Keratinocyte (primary cell): ENCODE measurements at regions not wholly inside any gene's neighbourhood (a gene's known extent, or its start where the extent isn't known, plus 50 kb on each side); places are given as distances from the start of the nearest gene placed in this dataset.

ENCODE experiments used
- DNase-seq: peaks from one replicate; pipeline ENCODE4 v3.0.0-alpha.2; 2011; ENCODE audit warnings: low read depth, missing footprints, low spot score
- FAIRE-seq: peaks from 2 replicates; lab custom pipeline; 2011; peaks lifted over from hg19 to GRCh38; lab: Jason Lieb, UNC
- H2AFZ ChIP-seq: 2 replicates; pipeline ENCODE4 v1.6.0; 2012; ENCODE audit warnings: low read length, control low read depth, inconsistent platforms; ENCODE audit not compliant: control insufficient read depth
- H3K27ac ChIP-seq: 2 replicates; pipeline ENCODE4 v1.5.1; 2011; ENCODE audit warnings: low read length; ENCODE audit not compliant: control insufficient read depth, insufficient read depth
- H3K27me3 ChIP-seq: 3 replicates; pipeline ENCODE4 v1.6.0; 2011; ENCODE audit warnings: low read length; ENCODE audit not compliant: control insufficient read depth, insufficient read depth; ENCODE audit errors: extremely low read depth
- H3K36me3 ChIP-seq, 2 experiments: 2 replicates in 1 of 2; 3 replicates in 1 of 2; pipeline ENCODE4 v1.5.1; 2011; ENCODE audit warnings: low read length in 2 of 2, mild to moderate bottlenecking in 1 of 2; ENCODE audit not compliant: control insufficient read depth in 2 of 2, insufficient read depth in 2 of 2; ENCODE audit errors: extremely low read depth in 1 of 2
- H3K4me1 ChIP-seq: 3 replicates; pipeline ENCODE4 v1.5.1; 2011; ENCODE audit warnings: low read length; ENCODE audit not compliant: control insufficient read depth, insufficient read depth; ENCODE audit errors: extremely low read depth
- H3K4me2 ChIP-seq: 3 replicates; pipeline ENCODE4 v1.6.0; 2011; ENCODE audit warnings: low read depth, low read length; ENCODE audit not compliant: control insufficient read depth, insufficient read depth; ENCODE audit errors: extremely low read depth
- H3K4me3 ChIP-seq, 3 experiments: fragments of 200-600 bp in 1 of 3; sonication (generic) in 1 of 3; 2 replicates in 2 of 3; 3 replicates in 1 of 3; pipeline ENCODE4 v1.5.1; 2011 to 2016; ENCODE audit warnings: low read length in 3 of 3, mild to moderate bottlenecking in 3 of 3, control low read depth in 2 of 3, inconsistent platforms in 1 of 3, low read depth in 1 of 3, mixed read lengths in 1 of 3, mixed run types in 1 of 3, moderate library complexity in 1 of 3; ENCODE audit not compliant: control insufficient read depth in 2 of 3, insufficient read depth in 2 of 3; ENCODE audit errors: extremely low read depth in 1 of 3
- H3K79me2 ChIP-seq: 2 replicates; pipeline ENCODE4 v1.6.0; 2012; ENCODE audit warnings: low read length; ENCODE audit not compliant: control insufficient read depth, insufficient read depth
- H3K9ac ChIP-seq: 3 replicates; pipeline ENCODE4 v1.6.0; 2011; ENCODE audit warnings: low read length; ENCODE audit not compliant: control insufficient read depth, insufficient read depth; ENCODE audit errors: extremely low read depth
- H3K9me1 ChIP-seq: 3 replicates; pipeline ENCODE4 v1.6.0; 2011; ENCODE audit warnings: low read length; ENCODE audit not compliant: control insufficient read depth, insufficient read depth; ENCODE audit errors: extremely low read depth
- H3K9me3 ChIP-seq: 2 replicates; pipeline ENCODE4 v1.5.1; 2012; ENCODE audit warnings: low read depth, low read length; ENCODE audit not compliant: control insufficient read depth
- H4K20me1 ChIP-seq: 3 replicates; pipeline ENCODE4 v1.6.0; 2011; ENCODE audit warnings: low read length; ENCODE audit not compliant: control insufficient read depth, insufficient read depth; ENCODE audit errors: extremely low read depth
- EZH2 ChIP-seq: IDR thresholded peaks from one replicate; pipeline ENCODE4 v1.6.1; 2012; ENCODE audit warnings: inconsistent platforms, mild to moderate bottlenecking, low read length, moderate library complexity
- dilution Hi-C: fragments of 300-500 bp; cut with MboI; formaldehyde crosslinking; loops from one replicate; pipeline ENCODE4 v1.7.0; 2020; ENCODE audit warnings: low sequenced_read_pairs; ENCODE audit not compliant: extremely low pct_ligation_motif_present
- TF ChIP-seq, protein P1 (sequence below), 3 experiments: IDR thresholded peaks in 1 of 3; conservative IDR thresholded peaks in 1 of 3; optimal IDR thresholded peaks in 1 of 3; 2 replicates in 2 of 3; 3 replicates in 1 of 3; pipeline versions ENCODE3 to v1.5.1; 2011; ENCODE audit warnings: low read length in 3 of 3, mild to moderate bottlenecking in 3 of 3, moderate library complexity in 2 of 3, control low read depth in 1 of 3, inconsistent platforms in 1 of 3; ENCODE audit not compliant: insufficient read depth in 2 of 3; ENCODE audit errors: extremely low read depth in 1 of 3

DNA sequence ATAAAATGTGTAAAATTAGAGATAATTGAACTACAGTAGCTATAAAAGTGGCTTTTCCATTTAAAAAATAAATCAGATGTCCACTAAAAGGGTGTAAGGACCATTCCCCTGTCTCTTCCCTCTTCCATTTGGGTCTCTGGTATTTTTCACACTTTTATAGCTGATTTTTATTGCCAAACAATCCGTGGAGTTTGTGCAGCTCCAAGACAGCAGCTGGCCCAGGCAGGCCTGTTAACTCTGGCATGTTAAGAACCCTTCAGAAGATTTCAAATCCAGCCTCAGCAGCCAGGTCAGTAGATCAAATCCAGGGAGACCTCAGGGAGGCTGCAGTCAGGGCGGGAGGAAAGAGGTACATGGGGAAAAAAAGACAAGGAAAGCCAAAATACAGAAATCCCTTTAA lies 827.1 kb upstream of the FANCL start:
- no peak overlapping the region for H3K27ac ChIP-seq
- no peak overlapping the region for H3K4me3 ChIP-seq
- no peaks in the 10 kb centered on the region for H3K27me3 ChIP-seq
- H3K79me2 ChIP-seq, result no peaks in the 10 kb centered on the region
- no peaks in the 10 kb centered on the region for H3K36me3 ChIP-seq
- dilution Hi-C loops, result no loop called here
- no peak for FAIRE-seq
- DNase-seq, result no peak
- no peak overlapping the region for H3K4me2 ChIP-seq
- TF ChIP-seq EZH2, result no peak
- no peaks in the 10 kb centered on the region for H4K20me1 ChIP-seq
- no peak overlapping the region for H3K9ac ChIP-seq
- H2AFZ ChIP-seq, result no peak overlapping the region
- no peaks in the 10 kb centered on the region for H3K9me3 ChIP-seq
- H3K4me1 ChIP-seq, result no peaks in the 10 kb centered on the region
- no peaks in the 10 kb centered on the region for H3K9me1 ChIP-seq

DNA sequence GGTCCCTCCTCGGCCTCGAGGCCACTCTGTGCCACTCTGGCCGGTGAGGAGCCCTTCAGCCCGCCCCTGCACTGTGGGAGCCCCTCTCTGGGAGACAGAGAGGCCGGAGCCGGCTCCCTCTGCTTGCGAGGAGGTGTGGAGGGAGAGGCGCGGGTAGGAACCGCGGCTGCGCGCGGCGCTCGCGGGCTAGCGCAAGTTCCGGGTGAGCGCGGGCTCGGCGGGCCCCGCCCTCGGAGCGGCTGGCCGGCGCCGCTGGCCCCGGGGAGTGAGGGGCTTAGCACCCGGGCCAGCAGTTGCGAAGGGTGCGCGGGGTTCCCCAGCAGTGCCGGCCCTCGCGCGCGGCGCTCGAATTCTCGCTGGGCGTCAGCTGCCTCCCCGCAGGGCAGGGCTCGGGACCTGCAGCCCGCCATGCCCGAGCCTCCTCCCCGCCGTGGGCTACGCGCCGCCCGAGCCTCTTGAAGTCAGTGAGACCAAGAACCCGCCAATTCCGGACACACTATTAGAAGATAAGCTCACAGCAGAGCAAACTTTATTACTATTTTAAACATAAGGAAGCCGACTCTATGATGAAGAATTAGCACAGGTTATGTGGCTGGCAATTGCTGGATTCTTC lies 825.8 kb upstream of the FANCL start:
- Histone ChIP-seq H4K20me1 (no peaks in the 10 kb centered on the region), H2AFZ (no peak overlapping the region), H3K9ac (no peak overlapping the region), H3K27me3 (no peaks in the 10 kb centered on the region), H3K4me1 (no peaks in the 10 kb centered on the region), H3K9me1 (no peaks in the 10 kb centered on the region), H3K4me2 (no peak overlapping the region), H3K27ac (no peak overlapping the region), H3K4me3 (no peak overlapping the region), H3K79me2 (no peaks in the 10 kb centered on the region), H3K9me3 (no peaks in the 10 kb centered on the region), H3K36me3 (no peaks in the 10 kb centered on the region)
- dilution Hi-C loops, result no loop called here
- FAIRE-seq (no peak), DNase-seq (no peak)
- no peak for TF ChIP-seq EZH2
- TF ChIP-seq, protein P1, sequence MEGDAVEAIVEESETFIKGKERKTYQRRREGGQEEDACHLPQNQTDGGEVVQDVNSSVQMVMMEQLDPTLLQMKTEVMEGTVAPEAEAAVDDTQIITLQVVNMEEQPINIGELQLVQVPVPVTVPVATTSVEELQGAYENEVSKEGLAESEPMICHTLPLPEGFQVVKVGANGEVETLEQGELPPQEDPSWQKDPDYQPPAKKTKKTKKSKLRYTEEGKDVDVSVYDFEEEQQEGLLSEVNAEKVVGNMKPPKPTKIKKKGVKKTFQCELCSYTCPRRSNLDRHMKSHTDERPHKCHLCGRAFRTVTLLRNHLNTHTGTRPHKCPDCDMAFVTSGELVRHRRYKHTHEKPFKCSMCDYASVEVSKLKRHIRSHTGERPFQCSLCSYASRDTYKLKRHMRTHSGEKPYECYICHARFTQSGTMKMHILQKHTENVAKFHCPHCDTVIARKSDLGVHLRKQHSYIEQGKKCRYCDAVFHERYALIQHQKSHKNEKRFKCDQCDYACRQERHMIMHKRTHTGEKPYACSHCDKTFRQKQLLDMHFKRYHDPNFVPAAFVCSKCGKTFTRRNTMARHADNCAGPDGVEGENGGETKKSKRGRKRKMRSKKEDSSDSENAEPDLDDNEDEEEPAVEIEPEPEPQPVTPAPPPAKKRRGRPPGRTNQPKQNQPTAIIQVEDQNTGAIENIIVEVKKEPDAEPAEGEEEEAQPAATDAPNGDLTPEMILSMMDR (optimal IDR thresholded peaks at IDR 0.05 in 1 of 3, IDR thresholded peaks at IDR 0.05 in 1 of 3, conservative IDR thresholded peaks at IDR 0.05 in 1 of 3; ENCODE audit: extremely low read depth in 1 of 3, insufficient read depth in 2 of 3, low read length in 3 of 3), result no peak
